ENCODE measurements at regions not wholly inside any gene's neighbourhood (a gene's known extent, or its start where the extent isn't known, plus 50 kb on each side); places are given as distances from the start of the nearest gene placed in this dataset.
A peak's percentile ranks its signal among the peaks of the same experiment; 100 is the strongest.

DNA sequence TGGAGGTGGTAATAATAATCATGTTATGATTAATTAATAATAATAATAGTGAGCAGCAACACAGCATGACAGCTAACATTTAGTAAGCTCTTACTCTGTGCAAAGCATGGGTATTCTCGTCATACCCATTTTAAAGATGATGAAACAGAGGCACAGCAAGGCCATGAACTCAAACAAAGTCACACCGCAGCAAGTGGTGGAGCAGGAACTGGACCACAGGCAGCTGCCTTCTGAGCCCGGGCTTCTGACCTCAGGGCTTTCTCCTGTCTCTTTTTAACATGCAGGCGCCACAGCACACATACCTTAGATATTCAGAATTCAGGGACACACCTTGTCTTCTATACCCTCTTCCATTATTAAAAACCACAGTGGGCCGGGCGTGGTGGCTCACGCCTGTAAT lies 50.7 kb upstream of the SPATA12 start:
- DNase-seq (ENCODE audit: low read depth in 2 of 2): no peak
- TF ChIP-seq, protein P1, sequence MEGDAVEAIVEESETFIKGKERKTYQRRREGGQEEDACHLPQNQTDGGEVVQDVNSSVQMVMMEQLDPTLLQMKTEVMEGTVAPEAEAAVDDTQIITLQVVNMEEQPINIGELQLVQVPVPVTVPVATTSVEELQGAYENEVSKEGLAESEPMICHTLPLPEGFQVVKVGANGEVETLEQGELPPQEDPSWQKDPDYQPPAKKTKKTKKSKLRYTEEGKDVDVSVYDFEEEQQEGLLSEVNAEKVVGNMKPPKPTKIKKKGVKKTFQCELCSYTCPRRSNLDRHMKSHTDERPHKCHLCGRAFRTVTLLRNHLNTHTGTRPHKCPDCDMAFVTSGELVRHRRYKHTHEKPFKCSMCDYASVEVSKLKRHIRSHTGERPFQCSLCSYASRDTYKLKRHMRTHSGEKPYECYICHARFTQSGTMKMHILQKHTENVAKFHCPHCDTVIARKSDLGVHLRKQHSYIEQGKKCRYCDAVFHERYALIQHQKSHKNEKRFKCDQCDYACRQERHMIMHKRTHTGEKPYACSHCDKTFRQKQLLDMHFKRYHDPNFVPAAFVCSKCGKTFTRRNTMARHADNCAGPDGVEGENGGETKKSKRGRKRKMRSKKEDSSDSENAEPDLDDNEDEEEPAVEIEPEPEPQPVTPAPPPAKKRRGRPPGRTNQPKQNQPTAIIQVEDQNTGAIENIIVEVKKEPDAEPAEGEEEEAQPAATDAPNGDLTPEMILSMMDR (IDR thresholded peaks at IDR 0.05; ENCODE audit: low read depth, low read length): no peak
- H3K4me3 ChIP-seq (replicated peaks in 1 of 2; ENCODE audit: low read depth in 2 of 2, low read length in 2 of 2): no peak overlapping the region

DNA sequence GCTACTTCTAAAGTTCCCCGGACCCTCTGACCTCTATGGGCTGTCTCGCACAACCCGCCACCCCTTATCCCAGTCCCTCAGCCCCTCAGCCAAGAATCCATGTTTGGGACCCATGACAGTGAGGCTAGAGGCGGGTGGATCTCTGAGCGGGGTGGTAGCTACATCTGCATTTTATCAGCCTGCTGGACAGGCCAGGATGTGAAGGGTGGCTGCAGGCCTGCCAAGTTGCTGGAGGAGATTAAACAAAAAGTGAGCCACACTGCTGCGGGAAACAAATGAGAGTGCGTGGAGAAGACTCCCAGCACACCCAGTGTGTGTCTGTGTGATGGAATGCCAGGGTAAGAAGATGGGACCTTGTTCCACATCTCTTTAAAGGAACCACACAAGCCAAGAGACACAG lies 51.1 kb upstream of the SPATA12 start:
- no peak overlapping the region for H3K4me3 ChIP-seq (replicated peaks in 1 of 2; ENCODE audit: low read depth in 2 of 2, low read length in 2 of 2)
- DNase-seq (ENCODE audit: low read depth in 2 of 2): peak in 1 of 2 donors; percentile 66
- TF ChIP-seq, protein P1 (IDR thresholded peaks at IDR 0.05; ENCODE audit: low read depth, low read length): no peak

GRCh38 chr3:57007521-57008460 lies 52.7 kb upstream of the SPATA12 start:
- peak overlapping the region in 1 of 2 donors; percentile 4 for H3K4me3 ChIP-seq (replicated peaks in 1 of 2; ENCODE audit: low read depth in 2 of 2, low read length in 2 of 2)
- peak; percentile 86 to 94 for DNase-seq (ENCODE audit: low read depth in 2 of 2)
- TF ChIP-seq, protein P1 (IDR thresholded peaks at IDR 0.05; ENCODE audit: low read depth, low read length): no peak

DNA sequence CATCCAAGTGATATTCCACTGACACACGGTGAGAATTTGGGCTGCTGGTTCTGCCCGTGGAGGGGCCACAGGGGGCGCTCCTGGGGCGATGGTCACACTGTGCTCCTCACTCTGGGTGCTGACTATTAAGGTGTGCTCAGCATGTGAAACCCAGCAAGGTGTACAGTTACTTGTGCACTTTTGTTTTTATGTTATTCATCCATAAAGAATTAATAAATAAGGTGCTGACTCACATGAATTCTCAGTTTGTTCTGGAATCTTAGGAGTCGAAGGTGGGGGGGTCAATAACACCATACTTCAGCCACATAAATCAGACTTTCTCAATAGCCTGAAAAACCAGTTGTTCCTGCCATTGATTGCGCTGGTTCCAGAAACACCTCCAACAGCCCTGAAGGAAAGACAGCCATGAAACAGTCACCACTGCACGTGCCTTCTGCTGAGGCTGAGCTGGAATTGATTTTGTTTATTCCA lies 53.5 kb upstream of the SPATA12 start:
- peak; percentile 37 to 38 for DNase-seq (ENCODE audit: low read depth in 2 of 2)
- no peak overlapping the region for H3K4me3 ChIP-seq (replicated peaks in 1 of 2; ENCODE audit: low read depth in 2 of 2, low read length in 2 of 2)
- TF ChIP-seq, protein P1 (IDR thresholded peaks at IDR 0.05; ENCODE audit: low read depth, low read length): peak; percentile 24

DNA sequence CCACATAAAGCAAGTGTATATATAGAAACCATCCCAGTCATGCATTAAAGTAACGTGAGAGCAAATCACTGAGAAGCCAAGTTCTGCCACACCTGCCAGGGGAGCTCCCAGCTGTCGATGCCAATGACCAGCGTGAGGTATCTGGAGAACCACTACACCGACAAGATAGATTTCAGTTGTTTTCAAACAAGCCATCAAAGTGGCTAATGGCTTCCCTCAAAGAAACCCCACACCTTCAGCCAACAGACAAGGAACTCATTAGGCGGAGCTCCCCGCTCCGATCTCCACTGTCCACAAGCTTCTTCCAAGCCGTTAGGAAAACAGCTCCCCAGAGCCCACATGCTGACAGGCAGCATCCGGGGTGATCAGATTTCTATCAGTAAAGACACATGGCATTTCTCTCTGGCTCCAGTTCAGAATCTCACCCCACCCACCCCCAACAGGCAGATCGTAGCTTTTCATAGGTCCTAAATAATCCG lies 54.2 kb upstream of the SPATA12 start:
- DNase-seq (ENCODE audit: low read depth in 2 of 2): no peak

GRCh38 chr3:57004229-57004628 lies 56.2 kb upstream of the SPATA12 start:
- TF ChIP-seq, protein P1 (IDR thresholded peaks at IDR 0.05; ENCODE audit: low read depth, low read length): no peak
- DNase-seq (ENCODE audit: low read depth in 2 of 2): no peak
- no peak overlapping the region for H3K4me3 ChIP-seq (replicated peaks in 1 of 2; ENCODE audit: low read depth in 2 of 2, low read length in 2 of 2)

More for the DNA sequence above, 54.2 kb upstream of the SPATA12 start:
- TF ChIP-seq, protein P1 (IDR thresholded peaks at IDR 0.05; ENCODE audit: low read depth, low read length): no peak
- no peak overlapping the region for H3K4me3 ChIP-seq (replicated peaks in 1 of 2; ENCODE audit: low read depth in 2 of 2, low read length in 2 of 2)

Data from cardiac fibroblast (primary cell).